Left ventricle myocardium inferior (tissue), 1 donor: ENCODE measurements at regions not wholly inside any gene's neighbourhood (a gene's known extent, or its start where the extent isn't known, plus 50 kb on each side); places are given as distances from the start of the nearest gene placed in this dataset.

Experiments
- DNase-seq: peaks from one replicate; pipeline ENCODE4 v3.0.0-alpha.2; 2020
- H3K27ac ChIP-seq: fragments of 200-600 bp; replicated peaks from 2 replicates; pipeline ENCODE4 v1.8.0; 2021
- H3K27me3 ChIP-seq: fragments of 200-600 bp; 2 replicates; pipeline ENCODE4 v1.8.0; 2021; ENCODE audit warnings: low read depth
- H3K36me3 ChIP-seq: fragments of 200-600 bp; 2 replicates; pipeline ENCODE4 v1.8.0; 2021
- H3K4me1 ChIP-seq: fragments of 200-600 bp; 2 replicates; pipeline ENCODE4 v1.8.0; 2021
- H3K4me3 ChIP-seq: fragments of 200-600 bp; 2 replicates; pipeline ENCODE4 v1.8.0; 2021; ENCODE audit warnings: mild to moderate bottlenecking, moderate library complexity
- H3K9me3 ChIP-seq: fragments of 200-600 bp; replicated peaks from 2 replicates; pipeline ENCODE4 v1.8.0; 2021
- intact Hi-C: fragments of 100-400 bp; cut with micrococcal nuclease; formaldehyde crosslinking; loops from one replicate; pipeline ENCODE4 v1.11.0; 2022
- TF ChIP-seq, protein P1 (sequence below): fragments of 200-600 bp; IDR thresholded peaks from 2 replicates; pipeline ENCODE4 v1.8.0; 2021; ENCODE audit warnings: antibody characterized with exemption, mild to moderate bottlenecking, borderline replicate concordance
- donor health status: DM: no; HTN: yes; CAD: no; lungs with severe emphysema.

DNA sequence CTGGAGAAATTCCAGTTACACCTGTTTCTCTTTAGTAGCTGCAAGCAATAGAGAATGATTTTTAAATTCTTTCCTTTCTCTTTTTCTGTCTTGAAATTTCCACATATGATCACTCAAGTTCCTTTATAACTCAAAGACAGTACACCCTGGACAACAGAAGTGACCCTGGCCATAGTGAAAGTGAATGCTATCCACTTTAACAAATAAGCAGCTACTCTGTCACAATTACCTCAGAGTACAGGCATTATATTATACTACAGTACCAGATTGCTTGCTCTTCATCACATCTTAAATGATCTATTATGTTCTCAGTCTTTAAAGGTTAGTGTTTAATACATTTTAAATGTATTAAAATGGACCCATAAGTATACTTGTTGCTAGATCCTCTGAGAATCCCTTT is 136.2 kb downstream of the KLF12 start:
- H3K27me3 ChIP-seq, result no peaks in the 10 kb centered on the region
- no peak overlapping the region for H3K4me3 ChIP-seq
- peaks cover 22% of the 10 kb centered on the region for H3K4me1 ChIP-seq
- intact Hi-C loops, result no loop called here
- H3K36me3 ChIP-seq, result peaks cover under 1% of the 10 kb centered on the region
- no peak overlapping the region for H3K27ac ChIP-seq
- TF ChIP-seq, protein P1, sequence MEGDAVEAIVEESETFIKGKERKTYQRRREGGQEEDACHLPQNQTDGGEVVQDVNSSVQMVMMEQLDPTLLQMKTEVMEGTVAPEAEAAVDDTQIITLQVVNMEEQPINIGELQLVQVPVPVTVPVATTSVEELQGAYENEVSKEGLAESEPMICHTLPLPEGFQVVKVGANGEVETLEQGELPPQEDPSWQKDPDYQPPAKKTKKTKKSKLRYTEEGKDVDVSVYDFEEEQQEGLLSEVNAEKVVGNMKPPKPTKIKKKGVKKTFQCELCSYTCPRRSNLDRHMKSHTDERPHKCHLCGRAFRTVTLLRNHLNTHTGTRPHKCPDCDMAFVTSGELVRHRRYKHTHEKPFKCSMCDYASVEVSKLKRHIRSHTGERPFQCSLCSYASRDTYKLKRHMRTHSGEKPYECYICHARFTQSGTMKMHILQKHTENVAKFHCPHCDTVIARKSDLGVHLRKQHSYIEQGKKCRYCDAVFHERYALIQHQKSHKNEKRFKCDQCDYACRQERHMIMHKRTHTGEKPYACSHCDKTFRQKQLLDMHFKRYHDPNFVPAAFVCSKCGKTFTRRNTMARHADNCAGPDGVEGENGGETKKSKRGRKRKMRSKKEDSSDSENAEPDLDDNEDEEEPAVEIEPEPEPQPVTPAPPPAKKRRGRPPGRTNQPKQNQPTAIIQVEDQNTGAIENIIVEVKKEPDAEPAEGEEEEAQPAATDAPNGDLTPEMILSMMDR, result no peak
- no peaks in the 10 kb centered on the region for H3K9me3 ChIP-seq
- DNase-seq, result no peak

DNA sequence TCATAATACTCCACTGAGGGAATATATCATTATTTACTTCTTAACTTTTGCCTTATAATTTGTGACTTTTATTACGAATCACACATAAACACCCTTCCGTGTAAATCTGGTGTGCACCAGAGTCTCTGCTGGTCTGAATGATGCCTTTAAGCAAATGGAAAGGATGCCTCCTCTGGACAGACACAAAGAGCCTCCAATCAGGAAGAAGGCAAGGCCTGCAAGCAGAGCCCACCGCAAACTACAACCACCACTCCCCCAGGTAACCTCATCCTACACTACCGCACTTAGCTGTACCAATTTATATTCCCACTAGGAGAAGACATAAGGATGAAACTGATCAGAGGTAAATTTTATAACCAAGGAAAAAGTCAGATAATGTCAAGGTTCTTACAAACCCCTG is 137.6 kb downstream of the KLF12 start:
- H3K27ac ChIP-seq, result no peak overlapping the region
- TF ChIP-seq, protein P1, result no peak
- no peak for DNase-seq

DNA sequence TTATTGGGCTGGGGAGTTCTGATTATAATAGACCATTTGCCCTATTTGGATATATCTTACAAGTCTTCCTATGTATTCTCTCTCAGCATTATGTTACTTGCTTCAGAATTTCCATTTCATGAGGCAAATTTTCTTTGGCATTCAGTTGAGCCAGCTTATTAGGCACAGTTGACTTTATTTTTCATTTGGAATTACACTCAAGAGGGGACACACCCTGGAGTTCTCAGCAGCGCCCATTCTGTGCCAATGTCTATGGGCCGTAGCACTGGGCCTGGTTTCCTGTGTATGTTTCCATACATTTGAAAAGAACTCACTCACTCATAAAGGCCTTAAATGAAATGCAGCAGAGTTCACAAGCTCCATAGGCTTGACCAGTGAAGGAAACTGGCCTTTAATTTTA is 138.5 kb downstream of the KLF12 start:
- peaks cover 22% of the 10 kb centered on the region for H3K4me1 ChIP-seq
- DNase-seq, result no peak
- H3K27me3 ChIP-seq, result no peaks in the 10 kb centered on the region
- no peak overlapping the region for H3K4me3 ChIP-seq
- TF ChIP-seq, protein P1, result no peak
- H3K9me3 ChIP-seq, result no peaks in the 10 kb centered on the region
- H3K27ac ChIP-seq, result no peak overlapping the region
- H3K36me3 ChIP-seq, result peaks cover 10% of the 10 kb centered on the region
- intact Hi-C loops, result no loop called here

More for the DNA sequence above, 137.6 kb downstream of the KLF12 start:
- no peaks in the 10 kb centered on the region for H3K27me3 ChIP-seq
- H3K9me3 ChIP-seq, result no peaks in the 10 kb centered on the region
- H3K4me3 ChIP-seq, result no peak overlapping the region
- H3K4me1 ChIP-seq, result peaks cover 22% of the 10 kb centered on the region
- H3K36me3 ChIP-seq, result peaks cover 10% of the 10 kb centered on the region
- intact Hi-C loops, result no loop called here

DNA sequence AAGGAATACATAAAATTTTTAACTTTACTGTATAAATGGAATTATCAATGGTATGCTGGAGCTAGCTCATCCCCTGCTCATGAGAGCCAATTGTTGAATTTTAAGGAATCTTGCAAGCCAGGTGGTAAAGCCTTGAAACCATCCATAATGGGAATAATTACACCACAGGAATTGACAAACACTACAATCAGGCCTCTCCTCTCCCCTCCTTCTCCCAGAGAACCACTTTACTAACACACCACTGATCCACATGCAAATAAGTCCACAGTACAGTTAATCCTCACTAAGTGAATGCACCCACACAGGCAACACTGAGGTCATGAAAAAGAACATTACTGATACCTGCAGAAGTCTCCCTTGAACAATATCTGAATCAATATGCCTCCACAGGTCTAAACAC is 140.5 kb downstream of the KLF12 start:
- intact Hi-C loops, result no loop called here
- Histone ChIP-seq H3K36me3 (peaks cover 10% of the 10 kb centered on the region), H3K9me3 (no peaks in the 10 kb centered on the region), H3K27me3 (no peaks in the 10 kb centered on the region), H3K4me3 (no peak overlapping the region), H3K4me1 (peaks cover 28% of the 10 kb centered on the region), H3K27ac (no peak overlapping the region)
- TF ChIP-seq, protein P1, result no peak
- no peak for DNase-seq

DNA sequence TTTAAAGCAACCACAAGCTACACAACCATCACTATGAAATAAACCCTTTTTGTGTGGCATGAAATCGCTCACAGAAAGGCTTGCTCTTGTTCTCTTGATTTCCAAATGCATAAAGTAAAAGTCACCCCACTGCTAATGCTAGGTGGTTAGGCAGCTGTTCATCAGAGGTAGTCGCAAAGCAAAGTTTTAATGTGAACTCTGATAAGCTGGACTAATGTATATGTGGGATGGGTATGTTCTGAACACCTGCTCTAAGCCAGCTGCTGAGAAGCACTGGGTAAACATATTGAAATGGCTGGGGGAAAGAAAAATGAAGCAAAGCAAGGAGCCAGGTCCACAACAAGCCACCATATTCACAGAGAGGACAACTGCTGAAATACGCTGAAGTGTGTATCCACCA is 142.3 kb downstream of the KLF12 start:
- no peaks in the 10 kb centered on the region for H3K9me3 ChIP-seq
- no peak for DNase-seq
- intact Hi-C loops, result no loop called here
- no peak overlapping the region for H3K4me3 ChIP-seq
- TF ChIP-seq, protein P1, result no peak
- H3K27me3 ChIP-seq, result no peaks in the 10 kb centered on the region
- peaks cover 10% of the 10 kb centered on the region for H3K36me3 ChIP-seq
- H3K4me1 ChIP-seq, result peaks cover 22% of the 10 kb centered on the region
- no peak overlapping the region for H3K27ac ChIP-seq

DNA sequence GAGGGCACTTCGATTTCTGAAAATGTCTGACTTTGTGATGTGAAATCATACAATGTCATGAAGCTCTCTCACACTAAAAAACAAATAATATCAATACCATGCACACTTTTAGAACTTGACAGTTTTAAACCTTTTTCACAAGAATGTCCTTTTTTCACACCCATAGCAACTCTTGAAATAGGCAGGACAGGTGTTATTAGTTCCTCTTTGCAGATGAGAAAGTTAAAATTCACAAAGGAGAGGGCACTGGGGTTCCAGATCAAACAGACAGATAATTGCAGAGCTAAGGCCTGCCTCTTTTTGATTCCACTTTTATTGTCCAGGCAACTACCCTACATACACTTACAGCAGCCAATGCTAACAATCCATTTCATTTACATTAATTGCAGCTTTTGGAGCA is 142.8 kb downstream of the KLF12 start:
- Histone ChIP-seq H3K4me3 (no peak overlapping the region), H3K27me3 (no peaks in the 10 kb centered on the region), H3K4me1 (peaks cover 27% of the 10 kb centered on the region), H3K27ac (no peak overlapping the region), H3K36me3 (peaks cover 10% of the 10 kb centered on the region), H3K9me3 (no peaks in the 10 kb centered on the region)
- TF ChIP-seq, protein P1, result no peak
- no peak for DNase-seq
- intact Hi-C loops, result no loop called here
